NOMO-1 treated with dmso at 0.1 percent for 144 hours (cell line): ENCODE measurements at regions not wholly inside any gene's neighbourhood (a gene's known extent, or its start where the extent isn't known, plus 50 kb on each side); places are given as distances from the start of the nearest gene placed in this dataset.

Experiments
- DNase-seq: peaks from one replicate; lab custom pipeline; 2025; ENCODE audit not compliant: unreplicated experiment; lab: John Stamatoyannopoulos, UW

DNA sequence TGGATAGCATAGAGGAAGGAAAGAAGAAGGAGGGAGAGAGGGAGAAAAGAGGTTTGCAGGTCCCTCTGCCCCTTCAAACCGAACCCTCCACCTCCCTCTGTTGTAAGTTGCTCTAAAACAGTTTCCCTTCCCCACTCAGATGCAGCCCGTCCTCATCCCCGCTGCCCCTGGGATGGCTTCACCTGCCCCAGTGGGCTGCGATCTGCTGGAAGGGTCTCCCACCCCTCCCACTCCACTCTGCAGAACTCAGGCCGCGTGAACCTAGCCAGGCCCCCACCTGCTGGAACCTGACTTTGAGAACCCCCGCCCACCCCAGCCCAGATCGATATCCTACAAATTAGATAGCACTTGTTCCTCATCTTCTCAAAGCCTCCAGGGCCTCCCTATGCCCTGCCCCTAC, 190.8 kb downstream of the DLL1 start:
- DNase-seq, result no peak

DNA sequence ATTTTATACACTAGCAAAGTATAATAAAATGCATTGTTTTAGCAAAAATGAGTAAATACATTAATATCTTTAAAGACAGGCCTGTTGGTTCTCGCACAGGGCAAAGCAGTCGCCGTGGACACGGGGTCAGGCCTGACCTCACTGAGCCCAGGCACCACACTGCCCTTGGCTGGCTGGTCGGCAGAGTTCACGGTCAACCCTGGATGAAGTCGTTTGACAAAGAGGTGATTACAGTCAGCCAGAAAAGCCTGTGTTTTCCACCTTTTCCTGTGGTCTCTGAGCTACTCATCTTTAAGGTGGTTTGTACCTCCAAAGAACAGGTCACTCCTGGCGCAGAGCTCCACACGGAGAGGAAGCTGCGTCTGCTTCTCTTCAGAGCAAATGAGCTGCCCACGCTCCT, 191.5 kb downstream of the DLL1 start:
- no peak for DNase-seq

GRCh38 chr6:170098428-170099170, 192.3 kb downstream of the DLL1 start:
- no peak for DNase-seq

DNA sequence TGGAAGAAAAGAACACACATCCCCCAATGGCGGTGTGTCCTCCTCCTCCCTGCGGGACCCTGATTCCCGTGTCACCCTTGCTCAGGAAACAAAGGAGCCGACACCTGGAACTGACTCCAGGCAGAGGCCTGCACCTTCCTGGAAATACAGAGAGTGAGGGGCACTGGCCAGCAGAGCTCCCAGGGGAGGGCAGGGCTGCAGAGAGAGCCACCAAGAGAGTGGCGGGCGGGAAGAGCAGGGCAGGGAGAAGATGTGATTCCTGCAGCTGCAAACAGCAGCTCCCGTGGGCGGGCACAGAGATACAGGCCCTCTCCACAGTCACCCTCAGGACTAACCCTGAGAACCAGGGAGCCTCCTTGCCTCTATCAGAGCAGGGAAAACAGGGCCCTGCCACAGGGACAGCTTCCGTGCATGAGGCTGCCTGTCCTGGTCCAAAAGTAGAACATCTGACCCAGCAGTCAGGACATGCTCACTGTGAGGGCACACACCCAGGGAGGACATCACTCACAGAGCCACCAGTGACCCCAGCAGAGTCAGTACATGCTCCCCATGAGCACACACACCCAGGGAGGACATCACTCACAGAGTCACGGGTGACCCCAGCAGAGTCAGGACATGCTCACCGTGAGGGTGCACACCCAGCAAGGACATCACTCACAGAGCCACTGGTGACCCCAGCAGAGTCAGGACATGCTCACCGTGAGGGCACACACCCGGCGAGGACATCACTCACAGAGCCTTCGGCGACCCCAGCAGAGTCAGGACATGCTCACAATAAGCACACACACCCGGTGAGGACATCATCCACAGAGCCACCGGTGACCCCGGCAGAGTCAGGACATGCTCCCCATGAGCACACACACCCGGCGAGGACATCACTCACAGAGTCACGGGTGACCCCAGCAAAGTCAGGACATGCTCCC, 193.1 kb downstream of the DLL1 start:
- DNase-seq, result no peak

DNA sequence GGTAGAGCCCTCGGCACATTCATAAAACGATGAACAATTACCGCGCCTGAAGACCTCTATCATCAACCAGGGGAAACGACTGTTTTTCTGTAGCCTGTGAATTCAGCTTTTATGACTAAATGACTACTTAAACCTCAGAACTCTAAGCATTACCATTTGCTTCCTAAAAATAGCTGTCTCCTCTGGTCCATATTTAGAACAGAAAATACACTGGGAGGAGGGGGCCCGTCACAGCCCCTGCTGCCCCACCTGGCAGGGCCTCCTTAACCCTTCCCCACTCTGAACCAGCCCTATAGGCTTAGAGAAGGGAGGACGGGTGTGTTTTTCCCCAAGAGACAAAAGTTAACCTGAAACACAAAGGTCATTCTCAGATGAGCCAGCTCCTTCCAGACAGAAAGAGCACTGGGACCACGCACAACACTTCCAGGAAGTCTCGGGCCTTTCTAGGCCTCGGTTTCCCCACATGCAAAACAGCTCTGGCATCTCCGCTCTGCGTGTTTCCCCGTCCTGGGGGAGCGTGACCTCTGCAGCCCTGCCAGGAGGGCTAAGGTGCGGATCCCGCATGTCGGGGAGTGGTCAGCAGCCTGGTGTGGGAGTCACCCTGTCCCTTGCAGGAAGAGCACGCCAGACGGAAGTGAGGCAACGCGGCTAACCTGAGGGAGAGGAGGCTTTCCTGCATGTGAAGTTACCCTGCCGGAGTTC, 193.9 kb downstream of the DLL1 start:
- DNase-seq, result no peak

DNA sequence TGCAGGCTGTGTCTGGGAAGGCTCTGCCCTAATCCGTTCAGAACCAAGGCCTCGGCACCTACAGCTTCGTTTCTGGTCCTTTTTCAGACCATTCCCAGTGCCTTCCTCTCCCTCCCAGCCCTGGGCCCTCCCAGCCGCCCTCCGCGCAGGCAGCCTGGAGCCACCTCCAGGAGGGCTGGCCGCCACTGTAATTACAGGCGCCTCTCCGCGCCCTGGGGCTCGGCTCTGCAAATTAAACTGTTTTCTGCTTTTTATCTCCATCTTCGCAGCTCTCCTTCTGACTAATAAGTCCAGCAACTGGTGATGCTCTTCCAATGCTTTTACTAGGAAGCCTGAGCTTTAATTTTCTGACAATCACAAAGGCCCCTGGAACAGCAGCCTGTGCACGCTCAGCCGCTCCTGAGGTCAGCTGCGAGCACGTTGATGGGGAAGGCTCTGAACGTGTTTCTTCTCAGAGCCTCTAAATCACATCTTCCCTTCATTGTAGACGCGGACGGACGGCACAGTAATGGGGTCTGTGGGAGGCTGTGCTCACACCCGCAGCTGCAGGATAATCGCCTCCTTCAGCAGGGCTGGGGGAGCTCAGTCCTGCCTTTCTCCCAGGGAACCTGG, 194.6 kb downstream of the DLL1 start:
- no peak for DNase-seq

DNA sequence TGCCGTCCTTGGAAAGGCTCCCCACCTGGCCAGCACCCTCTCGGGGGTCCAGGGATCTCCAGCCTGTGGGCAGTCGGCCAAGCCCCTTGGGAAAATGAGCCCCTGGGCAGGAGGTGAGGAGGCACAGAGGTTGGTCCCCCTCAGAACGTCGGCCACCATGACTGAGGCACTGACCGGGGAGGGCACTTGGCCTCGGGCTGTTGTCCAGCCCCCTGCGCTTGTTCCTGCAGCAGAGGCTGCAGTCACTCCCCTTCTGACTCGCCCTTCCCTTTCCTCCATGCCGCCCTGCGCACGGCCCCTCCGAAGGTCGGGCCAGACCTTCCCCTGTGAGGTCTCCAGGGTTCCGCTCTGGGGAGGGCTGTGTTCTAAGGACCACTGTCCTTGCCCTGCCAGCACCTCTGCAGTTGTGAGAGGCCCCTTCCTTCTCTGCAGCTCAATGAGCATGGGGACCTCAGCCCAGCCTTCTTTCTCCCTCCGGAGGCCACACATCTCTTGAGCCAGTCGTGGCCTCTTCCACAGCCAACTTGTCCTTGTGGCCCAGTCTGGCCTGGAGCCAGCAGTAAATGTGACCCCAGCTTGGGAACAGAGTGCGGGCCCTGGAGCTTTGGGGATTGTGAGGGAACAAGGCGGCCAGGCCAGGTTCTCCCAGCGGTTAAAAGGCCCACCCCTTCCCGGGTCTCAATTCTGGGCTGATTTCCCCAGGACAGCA, 195.5 kb downstream of the DLL1 start:
- no peak for DNase-seq

DNA sequence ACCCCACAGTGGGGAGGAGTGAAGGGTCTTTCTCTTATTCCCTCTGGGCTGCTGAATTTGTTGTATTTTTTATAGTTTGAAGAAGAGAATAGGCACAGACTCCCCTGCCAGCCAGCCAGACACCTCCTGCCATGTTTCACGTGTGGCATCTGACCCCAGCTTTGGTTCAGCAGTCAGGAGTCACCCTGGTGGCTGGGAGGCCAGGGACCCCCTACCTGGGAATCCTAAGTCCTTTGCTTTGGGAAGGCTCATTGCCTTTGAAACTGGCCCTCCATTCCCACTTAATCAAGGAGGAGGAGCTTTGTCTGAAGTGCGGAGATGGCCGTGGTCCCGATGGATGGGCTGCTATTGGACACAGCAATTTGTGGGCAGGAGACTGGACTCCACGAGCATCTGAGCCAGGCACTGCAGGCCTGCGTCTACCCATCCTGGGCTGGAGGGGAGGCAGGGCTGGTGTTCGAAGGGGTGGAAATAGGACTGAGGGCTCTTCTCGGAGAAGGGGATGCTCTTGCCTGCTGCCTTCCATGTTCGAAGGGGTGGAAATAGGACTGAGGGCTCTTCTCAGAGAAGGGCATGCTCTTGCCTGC, 196.1 kb downstream of the DLL1 start:
- DNase-seq, result no peak

DNA sequence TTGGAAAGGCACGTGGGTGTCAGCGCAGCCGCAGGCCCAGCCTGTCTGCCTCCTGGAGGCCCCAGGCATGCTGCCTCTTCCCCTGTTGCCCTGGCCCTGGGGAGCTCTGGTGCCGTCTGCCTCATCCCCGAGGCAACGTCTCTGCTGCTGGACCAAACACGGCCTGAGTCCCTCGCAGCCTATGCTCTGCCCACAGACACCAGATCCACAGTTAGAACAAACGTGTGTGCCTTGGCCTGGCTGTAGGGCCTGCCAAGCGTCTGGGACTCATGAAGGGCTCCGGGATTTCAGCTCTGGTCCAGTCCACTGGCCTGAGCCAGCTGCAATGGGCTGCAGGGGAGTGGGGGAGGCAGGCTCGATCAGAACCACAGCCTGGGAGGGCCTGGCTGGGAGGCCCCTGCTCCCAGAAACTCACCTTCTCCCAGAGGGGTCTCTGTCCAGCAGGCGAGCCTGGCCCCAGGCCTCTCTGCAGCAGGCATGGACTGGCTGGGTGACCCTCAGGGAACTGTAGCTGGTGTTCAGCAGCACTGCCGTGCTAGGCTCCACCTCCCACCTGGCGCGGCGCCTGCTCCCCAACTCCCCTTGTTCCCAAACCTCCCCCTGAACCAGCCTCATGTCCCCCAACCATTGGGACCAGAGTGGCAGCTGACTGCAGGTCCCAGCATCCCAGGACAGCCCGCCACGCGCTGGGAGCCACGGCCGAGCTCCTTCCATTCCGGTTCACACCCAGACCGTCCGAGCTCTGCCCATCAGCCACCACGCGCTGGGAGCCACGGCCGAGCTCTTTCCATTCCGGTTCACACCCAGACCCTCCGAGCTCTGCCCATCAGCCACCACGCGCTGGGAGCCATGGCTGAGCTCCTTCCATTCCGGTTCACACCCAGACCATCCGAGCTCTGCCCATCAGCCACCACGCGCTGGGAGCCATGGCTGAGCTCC, 197.0 kb downstream of the DLL1 start:
- no peak for DNase-seq

GRCh38 chr6:170093276-170093657, 197.6 kb downstream of the DLL1 start:
- DNase-seq, result no peak

- DNase-seq, result no peak
These were observed 198.1 kb downstream of the DLL1 start for GRCh38 chr6:170092826-170093225.

GRCh38 chr6:170091639-170092579, 199.0 kb downstream of the DLL1 start:
- DNase-seq, result no peak

DNA sequence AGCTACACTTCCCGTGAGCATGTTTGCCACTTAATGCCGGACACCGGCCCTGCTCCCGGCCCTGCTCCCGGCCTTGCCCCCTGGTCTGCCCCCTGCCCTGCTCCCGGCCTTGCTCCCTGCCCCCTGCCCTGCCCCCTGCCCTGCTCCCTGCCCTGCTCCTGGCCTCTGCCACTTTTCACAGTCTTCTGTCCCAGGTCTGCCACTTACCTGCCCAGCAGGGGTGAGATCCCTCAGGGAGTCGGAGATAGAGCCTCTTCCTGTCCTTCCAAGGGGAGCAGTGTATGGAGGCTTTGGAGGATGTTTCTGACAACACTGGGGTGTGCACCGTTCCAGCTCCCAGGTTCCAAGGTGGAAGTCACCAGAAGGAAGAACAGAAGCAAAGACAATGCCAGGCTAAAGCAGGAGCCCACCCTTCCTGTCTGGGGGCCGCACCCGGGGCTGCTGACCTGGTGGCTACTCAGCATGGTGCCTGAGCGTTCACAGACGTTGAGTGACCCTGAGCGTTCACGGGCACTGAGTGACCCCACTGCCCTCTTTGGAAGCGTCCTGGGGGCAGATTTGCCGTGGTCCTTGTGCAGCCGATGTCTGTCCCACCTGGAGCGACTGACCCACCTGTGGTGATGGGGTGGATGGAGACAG, 199.8 kb downstream of the DLL1 start:
- DNase-seq, result no peak

DNA sequence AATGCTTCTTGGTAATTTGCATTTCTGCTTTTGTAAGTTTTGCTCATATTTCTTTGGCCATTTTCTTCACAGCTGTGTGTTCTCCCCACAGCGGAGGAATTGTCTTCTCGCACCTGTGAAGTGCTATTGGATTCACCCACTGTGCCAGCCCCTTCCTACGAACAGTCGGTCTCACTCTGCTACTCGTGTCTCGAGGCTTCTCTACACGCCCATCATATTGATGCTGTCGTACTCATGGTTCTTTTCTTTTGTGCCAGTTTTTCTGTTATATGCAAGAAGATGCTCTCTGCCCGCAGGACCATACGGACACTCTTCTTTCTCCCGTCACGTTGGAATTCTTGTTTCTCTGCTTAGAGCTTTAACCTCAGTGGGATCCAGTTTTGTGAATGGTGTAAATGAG, 200.3 kb downstream of the DLL1 start:
- no peak for DNase-seq

DNA sequence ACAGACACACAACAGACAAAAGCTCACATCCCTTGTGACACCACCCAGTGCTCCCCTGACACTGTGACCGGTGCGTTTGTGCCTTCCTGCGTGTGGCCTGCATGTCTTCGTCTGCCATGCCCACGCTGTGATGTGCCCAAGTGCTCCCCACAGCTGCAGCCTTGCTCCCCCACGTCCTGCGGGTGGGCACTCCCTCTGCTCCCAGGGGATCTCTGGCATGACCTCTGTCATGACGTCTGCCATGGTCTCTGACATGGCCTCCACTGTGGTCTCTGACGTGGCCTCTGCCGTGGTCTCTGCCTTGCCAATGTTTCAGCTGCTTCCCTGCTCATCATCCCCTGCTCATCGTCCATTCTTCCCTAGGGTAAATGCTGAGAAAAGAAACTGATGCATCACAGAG, 200.9 kb downstream of the DLL1 start:
- DNase-seq, result no peak

DNA sequence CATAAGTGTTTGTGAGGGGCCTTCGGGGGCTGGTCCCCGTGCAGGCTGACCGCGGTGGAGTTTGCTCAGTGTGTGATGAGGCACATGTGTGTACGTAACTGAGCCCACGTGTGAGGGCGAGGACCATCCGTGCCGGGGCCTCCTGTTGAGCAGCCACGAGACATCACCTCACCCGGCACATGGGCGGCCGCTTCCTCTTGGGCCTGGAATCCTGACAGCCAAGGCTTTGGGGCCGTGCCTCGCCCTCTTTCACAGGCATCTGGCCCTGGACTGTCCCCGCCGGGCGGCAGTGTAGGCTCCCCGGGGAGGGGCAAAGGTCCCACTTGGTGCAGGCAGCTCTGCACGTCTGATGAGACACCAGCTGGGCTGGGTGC, 202.3 kb downstream of the DLL1 start:
- DNase-seq, result no peak

GRCh38 chr6:170087941-170088581, 202.8 kb downstream of the DLL1 start:
- DNase-seq, result peak; percentile 73
